ENCODE measurements at regions not wholly inside any gene's neighbourhood (a gene's known extent, or its start where the extent isn't known, plus 50 kb on each side); places are given as distances from the start of the nearest gene placed in this dataset.

- ChIA-PET CTCF (no interaction called here), POLR2A (no interaction called here), RAD21 (ENCODE audit: low non-redundant PET in 1 of 2, low total read pairs in 2 of 2, uncharacterized antibody in 2 of 2, unreplicated experiment in 2 of 2) (no interaction called here)
- H4K20me1 ChIP-seq (ENCODE audit: insufficient read depth), result no peaks in the 10 kb centered on the region
- BruUV-seq (replicated peaks), result no TSS peak
- H3K9me2 ChIP-seq (ENCODE audit: insufficient read depth), result no peaks in the 10 kb centered on the region
- no peak overlapping the region for H2AFZ ChIP-seq (ENCODE audit: low read depth, low read length, poor library complexity, severe bottlenecking)
- no peaks in the 10 kb centered on the region for H3K79me2 ChIP-seq (ENCODE audit: insufficient read depth, low read length)
- no peak overlapping the region for H3K4me3 ChIP-seq (replicated peaks in 1 of 2; ENCODE audit: low read depth in 1 of 2, low read length in 2 of 2)
- no peak overlapping the region for H3K27ac ChIP-seq (ENCODE audit: low read depth, low read length)
- H3K9me3 ChIP-seq (ENCODE audit: control insufficient read depth in 1 of 2, insufficient read depth in 1 of 2, low read depth in 1 of 2, low read length in 2 of 2), result no peaks in the 10 kb centered on the region
- H3K9ac ChIP-seq (ENCODE audit: low read length), result no peak overlapping the region
- H3K27me3 ChIP-seq (ENCODE audit: insufficient read depth, low read length), result no peaks in the 10 kb centered on the region
- no peak for TF ChIP-seq CEBPB (IDR thresholded peaks at IDR 0.05; ENCODE audit: low read depth)
- TF ChIP-seq SRF (IDR thresholded peaks at IDR 0.05; ENCODE audit: low read depth), result no peak
- TF ChIP-seq EGR1 (IDR thresholded peaks at IDR 0.05; ENCODE audit: low read depth), result no peak
- no peak for TF ChIP-seq CBX3 (IDR thresholded peaks at IDR 0.05; ENCODE audit: low read depth)
- no peak for TF ChIP-seq REST (IDR thresholded peaks at IDR 0.05; ENCODE audit: low read depth)
- no peak for TF ChIP-seq EZH2phosphoT487 (IDR thresholded peaks at IDR 0.05; ENCODE audit: borderline replicate concordance)
- TF ChIP-seq RAD21 (IDR thresholded peaks at IDR 0.05; ENCODE audit: low read depth), result no peak
- no peak for TF ChIP-seq FOSL1 (IDR thresholded peaks at IDR 0.05; ENCODE audit: low read depth)
- TF ChIP-seq ATF3 (IDR thresholded peaks at IDR 0.05), result no peak
- TF ChIP-seq, protein P1, sequence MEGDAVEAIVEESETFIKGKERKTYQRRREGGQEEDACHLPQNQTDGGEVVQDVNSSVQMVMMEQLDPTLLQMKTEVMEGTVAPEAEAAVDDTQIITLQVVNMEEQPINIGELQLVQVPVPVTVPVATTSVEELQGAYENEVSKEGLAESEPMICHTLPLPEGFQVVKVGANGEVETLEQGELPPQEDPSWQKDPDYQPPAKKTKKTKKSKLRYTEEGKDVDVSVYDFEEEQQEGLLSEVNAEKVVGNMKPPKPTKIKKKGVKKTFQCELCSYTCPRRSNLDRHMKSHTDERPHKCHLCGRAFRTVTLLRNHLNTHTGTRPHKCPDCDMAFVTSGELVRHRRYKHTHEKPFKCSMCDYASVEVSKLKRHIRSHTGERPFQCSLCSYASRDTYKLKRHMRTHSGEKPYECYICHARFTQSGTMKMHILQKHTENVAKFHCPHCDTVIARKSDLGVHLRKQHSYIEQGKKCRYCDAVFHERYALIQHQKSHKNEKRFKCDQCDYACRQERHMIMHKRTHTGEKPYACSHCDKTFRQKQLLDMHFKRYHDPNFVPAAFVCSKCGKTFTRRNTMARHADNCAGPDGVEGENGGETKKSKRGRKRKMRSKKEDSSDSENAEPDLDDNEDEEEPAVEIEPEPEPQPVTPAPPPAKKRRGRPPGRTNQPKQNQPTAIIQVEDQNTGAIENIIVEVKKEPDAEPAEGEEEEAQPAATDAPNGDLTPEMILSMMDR (IDR thresholded peaks at IDR 0.05 in 2 of 3, conservative IDR thresholded peaks at IDR 0.05 in 1 of 3; ENCODE audit: borderline replicate concordance in 1 of 3, insufficient read depth in 1 of 3, low read depth in 2 of 3, low read length in 2 of 3), result no peak
- no peak for TF ChIP-seq SIN3A (IDR thresholded peaks at IDR 0.05; ENCODE audit: low read depth)
- no peak for DNase-seq (ENCODE audit: low read depth, low spot score)
- ATAC-seq, result no peak
- no peaks in the 10 kb centered on the region for H3K36me3 ChIP-seq (ENCODE audit: control insufficient read depth in 1 of 2, insufficient read depth in 2 of 2, low read length in 2 of 2)
- no peak overlapping the region for H3K4me2 ChIP-seq (ENCODE audit: low read length)
- intact Hi-C loops (cut with micrococcal nuclease), result no loop called here
- H3K4me1 ChIP-seq (ENCODE audit: control insufficient read depth in 1 of 2, insufficient read depth in 2 of 2, low read length in 2 of 2), result peaks cover 0 to 10% of the 10 kb centered on the region in 2 experiments; a peak in 2 of 4 replicates
These were observed 400.8 kb upstream of the MMADHC start for GRCh38 chr2:149988361-149988760.
